ENCODE measurements at regions not wholly inside any gene's neighbourhood (a gene's known extent, or its start where the extent isn't known, plus 50 kb on each side); places are given as distances from the start of the nearest gene placed in this dataset.

GRCh38 chr13:105084931-105085330, 1450.5 kb downstream of the EFNB2 start:
- intact Hi-C loops (cut with DNase I), result no loop called here
- no peak for DNase-seq (ENCODE audit: low spot score)

- DNase-seq (ENCODE audit: low spot score), result no peak
- intact Hi-C loops (cut with DNase I), result no loop called here
These were observed 1451.5 kb downstream of the EFNB2 start for GRCh38 chr13:105083992-105084391.

GRCh38 chr13:105074755-105075154, 1460.7 kb downstream of the EFNB2 start:
- intact Hi-C loops (cut with DNase I), result no loop called here
- no peak for DNase-seq (ENCODE audit: low spot score)

- no peak for DNase-seq (ENCODE audit: low spot score)
- intact Hi-C loops (cut with DNase I), result no loop called here
These were observed 1462.4 kb downstream of the EFNB2 start for GRCh38 chr13:105073041-105073440.

- intact Hi-C loops (cut with DNase I), result no loop called here
- no peak for DNase-seq (ENCODE audit: low spot score)
These were observed 1465.0 kb downstream of the EFNB2 start for GRCh38 chr13:105070452-105070851.

GRCh38 chr13:105069106-105069505, 1466.4 kb downstream of the EFNB2 start:
- intact Hi-C loops (cut with DNase I), result no loop called here

GRCh38 chr13:105063676-105064075, 1471.8 kb downstream of the EFNB2 start:
- intact Hi-C loops (cut with DNase I), result no loop called here
- no peak for DNase-seq (ENCODE audit: low spot score)

More at GRCh38 chr13:105069106-105069505, 1466.4 kb downstream of the EFNB2 start:
- no peak for DNase-seq (ENCODE audit: low spot score)

GRCh38 chr13:105059786-105060185, 1475.7 kb downstream of the EFNB2 start:
- intact Hi-C loops (cut with DNase I), result no loop called here
- no peak for DNase-seq (ENCODE audit: low spot score)

GRCh38 chr13:105058517-105058916, 1476.9 kb downstream of the EFNB2 start:
- no peak for DNase-seq (ENCODE audit: low spot score)
- intact Hi-C loops (cut with DNase I), result no loop called here

GRCh38 chr13:105052711-105053110, 1482.8 kb downstream of the EFNB2 start:
- intact Hi-C loops (cut with DNase I), result no loop called here
- DNase-seq (ENCODE audit: low spot score), result no peak

GRCh38 chr13:105050686-105051085, 1484.8 kb downstream of the EFNB2 start:
- intact Hi-C loops (cut with DNase I), result no loop called here
- DNase-seq (ENCODE audit: low spot score), result no peak

- no peak for DNase-seq (ENCODE audit: low spot score)
- intact Hi-C loops (cut with DNase I), result no loop called here
These were observed 1486.8 kb downstream of the EFNB2 start for GRCh38 chr13:105048677-105049076.

- no peak for DNase-seq (ENCODE audit: low spot score)
- intact Hi-C loops (cut with DNase I), result no loop called here
These were observed 1487.7 kb downstream of the EFNB2 start for GRCh38 chr13:105047676-105048295.

GRCh38 chr13:105037110-105037509, 1498.4 kb downstream of the EFNB2 start:
- intact Hi-C loops (cut with DNase I), result no loop called here
- no peak for DNase-seq (ENCODE audit: low spot score)

GRCh38 chr13:105035092-105035491, 1500.4 kb downstream of the EFNB2 start:
- DNase-seq (ENCODE audit: low spot score), result no peak
- intact Hi-C loops (cut with DNase I), result no loop called here

GRCh38 chr13:105033999-105034398, 1501.5 kb downstream of the EFNB2 start:
- intact Hi-C loops (cut with DNase I), result no loop called here
- DNase-seq (ENCODE audit: low spot score), result no peak

- intact Hi-C loops (cut with DNase I), result no loop called here
- DNase-seq (ENCODE audit: low spot score), result no peak
These were observed 1504.2 kb downstream of the EFNB2 start for GRCh38 chr13:105031306-105031705.

GRCh38 chr13:105030851-105031250, 1504.6 kb downstream of the EFNB2 start:
- no peak for DNase-seq (ENCODE audit: low spot score)
- intact Hi-C loops (cut with DNase I), result no loop called here

GRCh38 chr13:105019073-105019472, 1516.4 kb downstream of the EFNB2 start:
- DNase-seq (ENCODE audit: low spot score), result no peak
- intact Hi-C loops (cut with DNase I), result no loop called here

GRCh38 chr13:105016266-105016665, 1519.2 kb downstream of the EFNB2 start:
- intact Hi-C loops (cut with DNase I), result no loop called here
- DNase-seq (ENCODE audit: low spot score), result no peak

GRCh38 chr13:105008604-105009003, 1526.9 kb downstream of the EFNB2 start:
- intact Hi-C loops (cut with DNase I), result no loop called here
- no peak for DNase-seq (ENCODE audit: low spot score)

All from posterior vena cava (tissue), 2 donors.